A549 (cell line): ENCODE measurements at regions not wholly inside any gene's neighbourhood (a gene's known extent, or its start where the extent isn't known, plus 50 kb on each side); places are given as distances from the start of the nearest gene placed in this dataset.

Experiments
- ATAC-seq, 2 experiments: fragments of 200-7000 bp in 1 of 2; fragments of >200 bp in 1 of 2; cut with Nextera tagmentation in 1 of 2; cut with Tn5 transposase in 1 of 2; 3 replicates each; pipeline versions ENCODE4 v1.8.0 to v1.9.1; 2018 to 2020; ENCODE audit warnings: mild to moderate bottlenecking in 1 of 2, moderate library complexity in 1 of 2
- CTCF ChIA-PET: fragments of 300-600 bp; sonication (Branson Sonifier 250); formaldehyde crosslinking; extraction: SDS; loops from one replicate; lab custom pipeline; 2021; ENCODE audit warnings: antibody characterized with exemption, inconsistent platforms; lab: Yijun Ruan, JAX
- POLR2A ChIA-PET: fragments of 350-600 bp; formaldehyde crosslinking; extraction: SDS; loops from one replicate; lab custom pipeline; 2021; ENCODE audit warnings: antibody characterized with exemption, inconsistent platforms; lab: Yijun Ruan, JAX
- DNase-seq, 2 experiments: peaks; one replicate each; pipeline versions ENCODE4 v3.0.0 to v3.0.0-alpha.2; 2011 to 2016; ENCODE audit warnings: low read depth in 1 of 2, low spot score in 1 of 2
- FAIRE-seq: peaks from 2 replicates; lab custom pipeline; 2011; peaks lifted over from hg19 to GRCh38; lab: Jason Lieb, UNC
- H3K27ac ChIP-seq, 2 experiments: fragments of >200 bp; sonication (Bioruptor Twin); formaldehyde crosslinking; 3 replicates each; pipeline ENCODE4 v1.5.1; 2016 to 2017
- H3K4me1 ChIP-seq: fragments of >200 bp; sonication (Bioruptor Twin); formaldehyde crosslinking; 3 replicates; pipeline ENCODE4 v1.6.1; 2016
- H3K4me2 ChIP-seq: fragments of >200 bp; sonication (Bioruptor Twin); formaldehyde crosslinking; 3 replicates; pipeline ENCODE4 v1.6.1; 2016
- H3K4me3 ChIP-seq: fragments of >200 bp; sonication (Bioruptor Twin); formaldehyde crosslinking; 3 replicates; pipeline ENCODE4 v1.5.1; 2016
- H3K9me3 ChIP-seq: fragments of >200 bp; sonication (Bioruptor Twin); formaldehyde crosslinking; 3 replicates; pipeline ENCODE4 v1.6.1; 2016
- BHLHE40 ChIP-seq: IDR thresholded peaks from 2 replicates; pipeline ENCODE4 v1.6.1; 2012; ENCODE audit warnings: low read depth, low read length, inconsistent platforms
- CBX2 ChIP-seq: fragments of 200-600 bp; sonication (generic); IDR thresholded peaks from 2 replicates; pipeline ENCODE4 v1.6.1; 2016; ENCODE audit warnings: low read depth, mild to moderate bottlenecking, borderline replicate concordance
- CEBPB ChIP-seq, 2 experiments: fragments of >200 bp in 1 of 2; sonication (Bioruptor Twin) in 1 of 2; formaldehyde crosslinking in 1 of 2; IDR thresholded peaks; 2 replicates each; pipeline ENCODE4 v1.6.1; 2012 to 2016
- EP300 ChIP-seq, 2 experiments: fragments of >200 bp; sonication (Bioruptor Twin); formaldehyde crosslinking; IDR thresholded peaks; 2 replicates in 1 of 2; 3 replicates in 1 of 2; pipeline ENCODE4 v1.6.1; 2016 to 2017
- FOSB ChIP-seq: fragments of 250-450 bp; sonication (Bioruptor Pico); IDR thresholded peaks from 2 replicates; pipeline ENCODE4 v1.5.0; 2020; ENCODE audit warnings: mild to moderate bottlenecking, moderate library complexity
- HDAC2 ChIP-seq: fragments of 200-600 bp; sonication (generic); IDR thresholded peaks from 2 replicates; pipeline ENCODE4 v1.6.1; 2016
- HEYL ChIP-seq: fragments of 250-450 bp; sonication (Bioruptor Pico); IDR thresholded peaks from 2 replicates; pipeline ENCODE4 v1.8.0; 2021; ENCODE audit warnings: mild to moderate bottlenecking, moderate library complexity
- HOXB13 ChIP-seq: fragments of 250-450 bp; sonication (Bioruptor Pico); IDR thresholded peaks from 2 replicates; pipeline ENCODE4 v1.5.0; 2020; ENCODE audit warnings: low read depth, mild to moderate bottlenecking, moderate library complexity
- JUN ChIP-seq, 2 experiments: fragments of >200 bp; sonication (Bioruptor Twin); formaldehyde crosslinking; IDR thresholded peaks; 2 replicates in 1 of 2; 3 replicates in 1 of 2; pipeline ENCODE4 v1.6.1; 2016 to 2017
- KDM1A ChIP-seq: fragments of 200-600 bp; sonication (generic); IDR thresholded peaks from 2 replicates; pipeline ENCODE4 v1.6.1; 2016; ENCODE audit warnings: low read depth, mild to moderate bottlenecking
- MAX ChIP-seq: IDR thresholded peaks from 2 replicates; pipeline ENCODE4 v1.6.1; 2012
- MYC ChIP-seq: IDR thresholded peaks from 2 replicates; pipeline ENCODE4 v1.6.1; 2012; ENCODE audit warnings: mild to moderate bottlenecking, inconsistent platforms, low read length, improper control_type of control experiment, borderline replicate concordance
- NPAS2 ChIP-seq: fragments of 250-450 bp; sonication (Bioruptor Pico); IDR thresholded peaks from 2 replicates; pipeline ENCODE4 v1.8.0; 2022; ENCODE audit warnings: mild to moderate bottlenecking, moderate library complexity, borderline replicate concordance
- RAD21 ChIP-seq, 2 experiments: fragments of >200 bp in 1 of 2; sonication (Bioruptor Twin) in 1 of 2; formaldehyde crosslinking in 1 of 2; IDR thresholded peaks in 1 of 2; conservative IDR thresholded peaks in 1 of 2; 2 replicates in 1 of 2; 3 replicates in 1 of 2; pipeline ENCODE4 v1.6.1; 2012 to 2018; ENCODE audit warnings: inconsistent platforms in 1 of 2
- SMC3 ChIP-seq: fragments of >200 bp; sonication (Bioruptor Twin); formaldehyde crosslinking; IDR thresholded peaks from 3 replicates; pipeline ENCODE4 v1.6.1; 2018; ENCODE audit warnings: inconsistent platforms
- TFCP2L1 ChIP-seq: fragments of 250-450 bp; sonication (Bioruptor Pico); IDR thresholded peaks from 2 replicates; pipeline ENCODE4 v1.5.0; 2021; ENCODE audit warnings: mild to moderate bottlenecking
- ZNF302 ChIP-seq: fragments of 250-450 bp; sonication (Bioruptor Pico); IDR thresholded peaks from 2 replicates; pipeline ENCODE4 v1.9.0; 2021; ENCODE audit warnings: inconsistent platforms, mild to moderate bottlenecking, moderate library complexity
- WGBS: methylation state at CpG from one replicate; pipeline ENCODE4 v1.1.6; 2017; ENCODE audit errors: missing lambda C conversion rate; 5-methylcytosine and 5-hydroxymethylcytosine counted together
- TF ChIP-seq, protein P1 (sequence below): fragments of >200 bp; sonication (Bioruptor Twin); formaldehyde crosslinking; IDR thresholded peaks from 3 replicates; pipeline ENCODE4 v1.6.1; 2016
- TF ChIP-seq, protein P2 (sequence below): IDR thresholded peaks from 2 replicates; pipeline ENCODE4 v1.6.1; 2012; ENCODE audit warnings: low read depth, borderline replicate concordance
- TF ChIP-seq, protein P3 (sequence below): fragments of >200 bp; sonication (Bioruptor Twin); formaldehyde crosslinking; IDR thresholded peaks from 3 replicates; pipeline ENCODE4 v1.5.1; 2016
- TF ChIP-seq, protein P4 (sequence below): fragments of 450-650 bp; IDR thresholded peaks from 2 replicates; pipeline ENCODE4 v1.6.1; 2014; ENCODE audit warnings: antibody characterized with exemption
- TF ChIP-seq, protein P5 (sequence below): fragments of >200 bp; sonication (Bioruptor Twin); formaldehyde crosslinking; IDR thresholded peaks from 2 replicates; pipeline ENCODE4 v1.6.1; 2016

GRCh38 chr13:103537616-103538015, 471.4 kb upstream of the SLC10A2 start:
- ChIA-PET CTCF (no interaction called here), POLR2A (no interaction called here)
- no peak overlapping the region for H3K4me2 ChIP-seq
- WGBS = 89% methylated on average over 3 of the region's 3 CpGs
- ATAC-seq (no peak), FAIRE-seq (no peak), DNase-seq (no peak)
- peaks cover under 1% of the 10 kb centered on the region; the same call in 1 of the 3 replicates for H3K9me3 ChIP-seq
- no peak overlapping the region for H3K27ac ChIP-seq
- no peak for TF ChIP-seq EP300 (IDR thresholded peaks at IDR 0.05)
- no peak for TF ChIP-seq RAD21 (conservative IDR thresholded peaks at IDR 0.05 in 1 of 2, IDR thresholded peaks at IDR 0.05 in 1 of 2)
- TF ChIP-seq MYC = no peak
- TF ChIP-seq, protein P1, sequence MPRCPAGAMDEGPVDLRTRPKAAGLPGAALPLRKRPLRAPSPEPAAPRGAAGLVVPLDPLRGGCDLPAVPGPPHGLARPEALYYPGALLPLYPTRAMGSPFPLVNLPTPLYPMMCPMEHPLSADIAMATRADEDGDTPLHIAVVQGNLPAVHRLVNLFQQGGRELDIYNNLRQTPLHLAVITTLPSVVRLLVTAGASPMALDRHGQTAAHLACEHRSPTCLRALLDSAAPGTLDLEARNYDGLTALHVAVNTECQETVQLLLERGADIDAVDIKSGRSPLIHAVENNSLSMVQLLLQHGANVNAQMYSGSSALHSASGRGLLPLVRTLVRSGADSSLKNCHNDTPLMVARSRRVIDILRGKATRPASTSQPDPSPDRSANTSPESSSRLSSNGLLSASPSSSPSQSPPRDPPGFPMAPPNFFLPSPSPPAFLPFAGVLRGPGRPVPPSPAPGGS = no peak
- no peak for TF ChIP-seq JUN (IDR thresholded peaks at IDR 0.05)
- no peak for TF ChIP-seq HOXB13
- H3K4me3 ChIP-seq = no peak overlapping the region
- no peaks in the 10 kb centered on the region for H3K4me1 ChIP-seq

GRCh38 chr13:103531278-103531677, 465.1 kb upstream of the SLC10A2 start:
- no peak overlapping the region for H3K4me3 ChIP-seq
- DNase-seq = no peak
- no peak overlapping the region for H3K4me2 ChIP-seq
- H3K27ac ChIP-seq = no peak overlapping the region
- WGBS = 74% methylated on average over 1 of the region's 1 CpG
- H3K4me1 ChIP-seq = peaks cover 3% of the 10 kb centered on the region; the same call in 2 of the 3 replicates
- H3K9me3 ChIP-seq = no peaks in the 10 kb centered on the region
- POLR2A ChIA-PET = no interaction called here
- FAIRE-seq = no peak
- TF ChIP-seq ZNF302 (CRISPR knock-in tag) (no peak), TFCP2L1 (no peak), RAD21 (conservative IDR thresholded peaks at IDR 0.05 in 1 of 2, IDR thresholded peaks at IDR 0.05 in 1 of 2) (no peak), FOSB (no peak), EP300 (IDR thresholded peaks at IDR 0.05) (no peak), JUN (IDR thresholded peaks at IDR 0.05) (no peak), CBX2 (no peak), KDM1A (no peak), BHLHE40 (no peak), MAX (no peak), NPAS2 (CRISPR knock-in tag) (no peak), HDAC2 (no peak), HEYL (CRISPR knock-in tag) (no peak), SMC3 (no peak), CEBPB (IDR thresholded peaks at IDR 0.05) (no peak)
- TF ChIP-seq, protein P2, sequence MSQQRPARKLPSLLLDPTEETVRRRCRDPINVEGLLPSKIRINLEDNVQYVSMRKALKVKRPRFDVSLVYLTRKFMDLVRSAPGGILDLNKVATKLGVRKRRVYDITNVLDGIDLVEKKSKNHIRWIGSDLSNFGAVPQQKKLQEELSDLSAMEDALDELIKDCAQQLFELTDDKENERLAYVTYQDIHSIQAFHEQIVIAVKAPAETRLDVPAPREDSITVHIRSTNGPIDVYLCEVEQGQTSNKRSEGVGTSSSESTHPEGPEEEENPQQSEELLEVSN = no peak
- TF ChIP-seq, protein P1 = no peak
- TF ChIP-seq, protein P3, sequence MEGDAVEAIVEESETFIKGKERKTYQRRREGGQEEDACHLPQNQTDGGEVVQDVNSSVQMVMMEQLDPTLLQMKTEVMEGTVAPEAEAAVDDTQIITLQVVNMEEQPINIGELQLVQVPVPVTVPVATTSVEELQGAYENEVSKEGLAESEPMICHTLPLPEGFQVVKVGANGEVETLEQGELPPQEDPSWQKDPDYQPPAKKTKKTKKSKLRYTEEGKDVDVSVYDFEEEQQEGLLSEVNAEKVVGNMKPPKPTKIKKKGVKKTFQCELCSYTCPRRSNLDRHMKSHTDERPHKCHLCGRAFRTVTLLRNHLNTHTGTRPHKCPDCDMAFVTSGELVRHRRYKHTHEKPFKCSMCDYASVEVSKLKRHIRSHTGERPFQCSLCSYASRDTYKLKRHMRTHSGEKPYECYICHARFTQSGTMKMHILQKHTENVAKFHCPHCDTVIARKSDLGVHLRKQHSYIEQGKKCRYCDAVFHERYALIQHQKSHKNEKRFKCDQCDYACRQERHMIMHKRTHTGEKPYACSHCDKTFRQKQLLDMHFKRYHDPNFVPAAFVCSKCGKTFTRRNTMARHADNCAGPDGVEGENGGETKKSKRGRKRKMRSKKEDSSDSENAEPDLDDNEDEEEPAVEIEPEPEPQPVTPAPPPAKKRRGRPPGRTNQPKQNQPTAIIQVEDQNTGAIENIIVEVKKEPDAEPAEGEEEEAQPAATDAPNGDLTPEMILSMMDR = no peak
- TF ChIP-seq, protein P4, sequence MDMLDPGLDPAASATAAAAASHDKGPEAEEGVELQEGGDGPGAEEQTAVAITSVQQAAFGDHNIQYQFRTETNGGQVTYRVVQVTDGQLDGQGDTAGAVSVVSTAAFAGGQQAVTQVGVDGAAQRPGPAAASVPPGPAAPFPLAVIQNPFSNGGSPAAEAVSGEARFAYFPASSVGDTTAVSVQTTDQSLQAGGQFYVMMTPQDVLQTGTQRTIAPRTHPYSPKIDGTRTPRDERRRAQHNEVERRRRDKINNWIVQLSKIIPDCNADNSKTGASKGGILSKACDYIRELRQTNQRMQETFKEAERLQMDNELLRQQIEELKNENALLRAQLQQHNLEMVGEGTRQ = no peak
- TF ChIP-seq, protein P5, sequence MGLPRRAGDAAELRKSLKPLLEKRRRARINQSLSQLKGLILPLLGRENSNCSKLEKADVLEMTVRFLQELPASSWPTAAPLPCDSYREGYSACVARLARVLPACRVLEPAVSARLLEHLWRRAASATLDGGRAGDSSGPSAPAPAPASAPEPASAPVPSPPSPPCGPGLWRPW = no peak
- TF ChIP-seq, all 56 proteins: peak for 0
- no peak for ATAC-seq
- CTCF ChIA-PET = no interaction called here
